Large intestine (tissue), 3 donors: ENCODE measurements at regions not wholly inside any gene's neighbourhood (a gene's known extent, or its start where the extent isn't known, plus 50 kb on each side); places are given as distances from the start of the nearest gene placed in this dataset.

Source experiments
- DNase-seq, 2 donors: peaks; one replicate each; pipeline versions ENCODE4 v3.0.0 to v3.0.0-alpha.2; 2013
- H3K27ac ChIP-seq: one replicate; pipeline ENCODE4 v1.5.1; 2013; ENCODE audit warnings: low read length
- H3K27me3 ChIP-seq: 2 replicates; pipeline ENCODE4 v1.6.1; 2013; ENCODE audit warnings: low read length; ENCODE audit not compliant: control insufficient read depth, insufficient read depth
- H3K36me3 ChIP-seq: 2 replicates; pipeline ENCODE4 v1.6.1; 2013; ENCODE audit warnings: low read length; ENCODE audit not compliant: control insufficient read depth, insufficient read depth
- H3K4me1 ChIP-seq: one replicate; pipeline ENCODE4 v1.6.1; 2013; ENCODE audit warnings: low read length; ENCODE audit not compliant: control insufficient read depth, insufficient read depth
- H3K4me3 ChIP-seq: one replicate; pipeline ENCODE4 v1.5.1; 2013; ENCODE audit warnings: low read length
- H3K9me3 ChIP-seq: one replicate; pipeline ENCODE4 v1.6.1; 2013; ENCODE audit warnings: mild to moderate bottlenecking, low read depth, low read length, moderate library complexity; ENCODE audit not compliant: control insufficient read depth
- WGBS: methylation state at CpG from one replicate; pipeline ENCODE4 v1.1.5; 2013; ENCODE audit warnings: low lambda C conversion rate; ENCODE audit not compliant: insufficient coverage; 5-methylcytosine and 5-hydroxymethylcytosine counted together

DNA sequence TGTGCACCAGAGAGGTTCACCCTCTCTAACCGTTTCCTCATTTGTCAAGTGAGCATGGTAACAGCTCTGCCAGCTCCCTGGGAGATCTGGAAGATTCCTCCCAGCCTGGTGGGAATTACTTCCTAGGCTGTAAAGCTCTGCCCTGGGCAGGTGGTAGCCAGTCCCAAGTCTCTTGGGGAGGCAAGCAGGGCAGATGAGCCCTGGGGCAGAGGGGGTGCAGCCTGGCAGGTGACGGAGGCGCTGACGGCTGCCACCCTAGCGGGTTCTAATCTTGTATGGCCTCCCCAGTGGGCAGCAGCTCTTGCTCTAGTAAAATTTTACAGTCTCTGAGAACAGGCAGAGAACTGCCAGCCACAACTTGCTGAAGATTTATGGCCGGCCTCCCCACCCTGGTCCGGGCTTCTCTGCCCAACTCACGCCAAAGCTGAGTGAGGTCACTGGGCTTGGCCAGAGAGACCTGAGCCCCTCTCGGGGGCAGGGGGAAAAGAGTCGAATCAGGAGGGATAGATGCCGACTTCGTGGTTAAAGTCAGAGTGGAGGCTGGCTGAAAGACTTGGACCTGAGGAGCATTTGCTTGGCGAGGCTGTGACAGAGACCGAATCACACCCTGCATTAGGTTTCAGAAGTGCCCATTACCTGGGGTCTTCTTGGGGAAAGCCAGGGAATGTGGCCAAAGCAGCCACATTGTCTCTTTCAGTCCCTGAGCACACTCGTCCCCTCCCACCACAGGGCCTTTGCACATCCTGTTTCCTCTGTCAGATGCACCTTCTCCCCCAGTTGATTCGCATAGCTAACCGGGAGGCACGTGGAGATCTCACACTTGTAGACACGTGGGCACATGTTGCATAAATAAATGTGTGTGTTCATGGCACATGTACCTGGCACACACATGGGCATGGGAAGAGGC, 188.2 kb downstream of the MN1 start:
- Histone ChIP-seq H3K27me3 (peaks cover 43% of the 10 kb centered on the region), H3K9me3 (peaks cover 6% of the 10 kb centered on the region), H3K4me1 (no peaks in the 10 kb centered on the region), H3K27ac (no peak overlapping the region), H3K4me3 (no peak overlapping the region), H3K36me3 (no peaks in the 10 kb centered on the region)
- DNase-seq: no peak
- no CpG with 5 or more reads among the region's 19 CpGs for WGBS

DNA sequence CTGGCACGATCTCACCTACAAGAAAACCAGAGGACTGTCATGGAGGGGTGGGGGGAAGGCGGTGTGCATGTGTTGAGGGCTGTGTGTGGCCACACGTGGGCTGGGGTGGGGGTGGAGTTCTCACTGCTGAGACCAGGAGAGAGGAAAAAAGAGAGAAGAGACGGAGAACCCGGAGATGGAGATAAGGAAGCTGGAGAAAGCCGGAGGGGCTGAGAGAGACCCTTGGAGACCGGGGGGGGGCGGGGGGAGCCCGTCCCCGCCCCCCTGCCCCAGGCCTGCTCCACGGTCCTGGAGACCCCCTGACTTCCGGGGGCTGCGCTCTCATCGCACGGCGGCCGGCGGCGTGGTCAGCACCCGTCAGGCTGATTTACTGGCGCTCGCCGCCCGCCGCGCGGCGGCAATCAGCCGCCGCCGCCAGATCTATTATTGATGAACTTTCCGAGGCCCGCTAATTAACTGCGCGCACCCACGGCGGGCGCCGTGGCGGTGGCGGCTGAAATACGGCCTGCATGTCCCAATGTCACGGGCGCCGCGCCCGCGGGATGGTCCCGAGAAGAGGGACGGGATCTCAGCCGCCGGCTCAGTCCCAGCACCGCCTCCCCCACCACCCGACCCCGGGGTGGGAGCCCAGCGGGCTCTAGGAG, 187.4 kb downstream of the MN1 start:
- Histone ChIP-seq H3K36me3 (no peaks in the 10 kb centered on the region), H3K27ac (no peak overlapping the region), H3K4me3 (peak overlapping the region; percentile 13), H3K27me3 (peaks cover 45% of the 10 kb centered on the region), H3K4me1 (no peaks in the 10 kb centered on the region), H3K9me3 (peaks cover 6% of the 10 kb centered on the region)
- WGBS: 0% methylated on average over 2 of the region's 56 CpGs
- peak in 1 of 2 donors; percentile 10 for DNase-seq

DNA sequence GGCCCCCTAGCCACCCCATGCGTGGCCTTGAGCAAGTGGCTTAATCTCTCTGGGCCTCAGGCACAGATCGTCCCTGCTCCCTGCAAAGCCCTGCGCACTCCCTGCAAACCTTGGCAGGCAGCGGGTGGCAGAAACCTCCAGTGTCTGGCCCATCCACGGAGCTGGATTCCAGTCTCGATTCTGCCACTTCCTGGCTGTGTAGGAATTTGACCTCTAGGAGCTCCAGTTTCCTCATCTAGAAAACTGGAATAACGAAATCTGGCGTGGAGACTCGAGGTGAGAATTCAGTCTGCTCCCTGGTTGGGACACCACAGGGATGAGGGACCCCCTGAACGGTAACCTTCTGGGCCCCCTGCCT, 186.9 kb downstream of the MN1 start:
- H3K4me3 ChIP-seq: no peak overlapping the region
- DNase-seq: no peak
- no peaks in the 10 kb centered on the region for H3K36me3 ChIP-seq
- peaks cover 6% of the 10 kb centered on the region for H3K9me3 ChIP-seq
- peaks cover 47% of the 10 kb centered on the region for H3K27me3 ChIP-seq
- WGBS: no CpG with 5 or more reads among the region's 10 CpGs
- H3K27ac ChIP-seq: no peak overlapping the region
- no peaks in the 10 kb centered on the region for H3K4me1 ChIP-seq

DNA sequence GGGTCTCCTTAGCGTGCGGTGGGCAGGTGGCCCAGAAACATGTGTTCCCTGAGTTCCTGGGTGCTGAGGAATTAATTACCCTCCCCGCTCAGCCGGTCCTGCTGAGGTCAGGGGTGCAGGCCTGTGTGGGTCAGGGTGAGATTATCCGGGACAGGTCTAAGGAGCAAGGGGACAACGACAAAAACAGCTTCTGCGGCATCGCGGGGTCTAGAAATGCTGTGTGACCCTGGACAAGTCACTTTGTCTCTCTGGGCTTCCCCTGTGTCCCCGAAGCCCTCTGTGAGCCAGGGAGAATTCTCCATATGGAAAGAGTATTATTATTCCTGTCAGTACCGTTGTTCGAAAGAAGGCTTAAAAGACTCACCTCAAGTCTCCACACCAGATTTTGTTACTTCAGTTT, 186.1 kb downstream of the MN1 start:
- peaks cover 47% of the 10 kb centered on the region for H3K27me3 ChIP-seq
- no peaks in the 10 kb centered on the region for H3K36me3 ChIP-seq
- no peaks in the 10 kb centered on the region for H3K4me1 ChIP-seq
- DNase-seq: no peak
- peaks cover 6% of the 10 kb centered on the region for H3K9me3 ChIP-seq
- no peak overlapping the region for H3K4me3 ChIP-seq
- no CpG with 5 or more reads among the region's 12 CpGs for WGBS
- H3K27ac ChIP-seq: no peak overlapping the region

DNA sequence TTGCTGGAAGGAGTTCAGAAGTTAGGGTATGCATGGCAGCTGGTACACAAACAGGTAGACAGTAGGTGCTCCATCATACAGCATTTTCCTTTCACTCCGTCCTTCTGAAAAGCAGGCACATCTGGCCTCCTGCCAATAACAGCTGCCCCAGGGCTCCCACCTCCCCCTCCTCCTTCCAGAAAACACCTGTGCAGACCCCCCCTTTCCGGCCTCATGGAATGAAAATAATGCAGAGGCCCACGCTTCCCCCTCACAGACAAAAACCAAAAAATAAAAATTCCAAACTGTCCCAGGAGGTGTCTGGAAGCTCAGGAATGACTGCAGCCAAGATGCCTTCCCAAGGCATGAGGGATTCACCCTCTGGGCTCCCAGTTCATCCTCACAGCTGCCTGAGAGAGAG, 185.5 kb downstream of the MN1 start:
- Histone ChIP-seq H3K4me3 (no peak overlapping the region), H3K4me1 (no peaks in the 10 kb centered on the region), H3K36me3 (no peaks in the 10 kb centered on the region), H3K9me3 (peaks cover 6% of the 10 kb centered on the region), H3K27me3 (peaks cover 47% of the 10 kb centered on the region), H3K27ac (no peak overlapping the region)
- no peak for DNase-seq
- no CpG with 5 or more reads among the region's 3 CpGs for WGBS

DNA sequence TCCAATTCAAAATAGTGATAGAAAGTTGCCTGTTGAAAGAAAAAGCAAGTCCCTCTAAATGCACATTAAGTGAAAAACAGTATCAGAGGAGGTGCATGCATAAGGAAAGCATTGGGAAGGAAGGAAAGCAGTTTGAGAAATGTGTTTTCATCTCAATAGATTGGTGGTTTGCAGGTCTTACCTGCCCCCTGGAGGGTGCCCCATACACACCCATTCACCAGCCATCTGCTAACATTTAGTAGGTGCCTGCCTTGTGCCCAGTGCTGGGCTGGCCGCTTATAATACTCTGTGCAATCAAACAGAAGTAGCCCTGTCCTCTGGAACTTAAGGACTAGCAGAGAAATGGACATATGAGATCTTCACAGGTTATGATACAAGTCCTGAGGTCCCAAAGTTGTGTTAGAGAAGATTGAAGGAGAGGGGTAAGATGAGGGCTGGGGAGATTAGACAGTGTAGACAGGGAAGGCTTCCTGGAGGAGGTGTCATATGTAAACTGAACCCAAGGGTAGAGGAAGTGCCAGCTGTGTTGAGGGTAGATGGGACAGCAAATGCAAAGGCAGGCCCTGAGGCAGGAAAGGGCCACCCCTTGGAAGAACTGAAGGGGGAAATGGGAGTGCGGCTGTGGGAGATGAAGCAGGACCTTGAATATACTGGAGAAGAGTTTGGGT, 184.2 kb downstream of the MN1 start:
- H3K9me3 ChIP-seq: peaks cover 6% of the 10 kb centered on the region
- no peaks in the 10 kb centered on the region for H3K36me3 ChIP-seq
- no CpG with 5 or more reads among the region's 2 CpGs for WGBS
- no peaks in the 10 kb centered on the region for H3K4me1 ChIP-seq
- no peak for DNase-seq
- peaks cover 42% of the 10 kb centered on the region for H3K27me3 ChIP-seq
- H3K4me3 ChIP-seq: no peak overlapping the region
- H3K27ac ChIP-seq: no peak overlapping the region

DNA sequence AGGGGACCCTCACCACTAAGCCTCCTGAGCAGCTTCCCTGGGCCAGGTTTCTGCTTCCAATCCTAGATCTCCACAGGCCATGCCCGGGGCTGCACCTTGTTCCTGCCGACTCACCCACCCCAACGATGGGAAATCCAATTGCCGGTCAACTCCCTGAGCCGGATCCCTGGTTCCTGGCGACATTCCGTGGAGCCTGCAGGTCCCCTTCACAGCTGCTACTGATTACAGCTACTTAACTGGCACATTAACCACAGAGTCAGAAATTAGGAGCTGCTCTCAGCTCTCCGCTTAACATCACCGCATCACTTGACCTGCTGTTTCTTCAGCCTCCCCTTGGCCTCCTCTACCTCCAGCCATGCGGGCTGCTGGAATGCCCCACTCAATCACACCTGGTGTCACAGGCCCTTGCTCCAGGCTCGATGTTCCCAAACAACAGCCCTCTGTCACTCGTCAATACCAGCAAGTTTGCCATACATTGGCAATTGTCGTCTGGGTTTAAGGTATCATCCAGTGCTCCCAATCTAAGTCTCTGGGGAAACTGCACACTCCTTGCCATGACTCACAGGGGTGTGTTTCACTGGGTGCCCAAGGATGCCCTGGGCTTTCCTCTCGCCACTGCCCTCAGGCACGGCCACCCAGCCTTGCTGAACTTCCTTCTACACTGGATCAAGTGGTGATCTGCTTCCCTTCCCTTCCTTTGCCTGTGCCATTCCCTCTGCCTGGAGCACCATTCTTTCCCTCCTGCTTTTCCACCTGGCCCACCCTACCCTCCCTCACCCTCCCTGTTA, 181.0 kb downstream of the MN1 start:
- Histone ChIP-seq H3K4me1 (no peaks in the 10 kb centered on the region), H3K9me3 (no peaks in the 10 kb centered on the region), H3K27me3 (peaks cover 11% of the 10 kb centered on the region), H3K36me3 (no peaks in the 10 kb centered on the region), H3K27ac (no peak overlapping the region), H3K4me3 (no peak overlapping the region)
- DNase-seq: no peak
- no CpG with 5 or more reads among the region's 15 CpGs for WGBS

DNA sequence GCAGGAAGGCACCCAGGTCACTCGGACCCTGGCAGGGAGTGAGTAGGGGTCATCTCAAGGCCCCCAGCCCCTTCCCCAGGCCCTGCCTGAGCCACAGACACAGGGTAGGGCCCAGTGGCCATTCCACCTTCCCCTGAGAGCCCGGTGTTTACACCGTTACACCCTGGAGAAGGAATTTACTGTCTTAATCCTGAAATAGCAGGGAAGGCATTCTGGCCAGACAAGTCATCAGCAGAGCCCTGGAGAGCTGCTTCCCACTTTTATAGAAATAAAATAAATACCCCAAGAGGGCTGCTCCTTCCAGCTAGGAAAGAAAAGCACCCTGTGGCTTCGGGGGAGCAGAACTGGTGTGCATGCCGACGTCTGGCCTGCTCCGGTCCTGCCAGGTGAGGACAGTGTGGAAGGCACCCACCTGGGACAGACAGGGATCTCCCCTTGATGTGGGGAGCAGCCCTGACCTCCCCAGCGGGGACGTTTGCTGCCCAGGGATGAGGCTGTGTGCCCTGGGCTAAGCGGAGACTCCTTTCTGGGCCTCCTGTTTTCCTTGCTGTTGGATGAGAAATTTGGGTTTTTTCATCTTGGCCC, 180.0 kb downstream of the MN1 start:
- no peak overlapping the region for H3K4me3 ChIP-seq
- no peak for DNase-seq
- H3K9me3 ChIP-seq: no peaks in the 10 kb centered on the region
- no peak overlapping the region for H3K27ac ChIP-seq
- H3K27me3 ChIP-seq: peaks cover 6% of the 10 kb centered on the region
- no peaks in the 10 kb centered on the region for H3K36me3 ChIP-seq
- no CpG with 5 or more reads among the region's 10 CpGs for WGBS
- no peaks in the 10 kb centered on the region for H3K4me1 ChIP-seq

DNA sequence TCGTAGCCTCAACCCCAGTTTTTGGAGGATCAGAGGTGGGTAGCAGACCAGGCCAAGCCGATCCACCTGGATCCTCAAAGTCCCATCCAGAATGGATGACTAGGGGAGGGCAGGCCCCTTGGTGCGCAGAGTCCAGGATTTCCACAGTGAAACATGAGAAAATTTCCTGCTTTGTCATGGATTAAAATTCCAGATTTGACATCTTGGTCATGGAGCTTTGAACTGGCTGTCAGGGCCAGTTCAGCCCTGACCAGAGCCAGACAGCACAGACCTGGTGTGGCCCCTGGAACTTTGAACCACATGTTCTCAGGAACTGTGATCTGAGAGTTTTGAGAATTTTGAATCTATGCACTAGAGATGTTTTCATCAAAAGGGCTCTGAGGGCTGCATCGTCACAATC, 177.5 kb downstream of the MN1 start:
- no CpG with 5 or more reads among the region's 4 CpGs for WGBS
- Histone ChIP-seq H3K4me1 (no peaks in the 10 kb centered on the region), H3K27me3 (peaks cover 2% of the 10 kb centered on the region), H3K36me3 (no peaks in the 10 kb centered on the region), H3K4me3 (no peak overlapping the region), H3K9me3 (no peaks in the 10 kb centered on the region), H3K27ac (no peak overlapping the region)
- no peak for DNase-seq

DNA sequence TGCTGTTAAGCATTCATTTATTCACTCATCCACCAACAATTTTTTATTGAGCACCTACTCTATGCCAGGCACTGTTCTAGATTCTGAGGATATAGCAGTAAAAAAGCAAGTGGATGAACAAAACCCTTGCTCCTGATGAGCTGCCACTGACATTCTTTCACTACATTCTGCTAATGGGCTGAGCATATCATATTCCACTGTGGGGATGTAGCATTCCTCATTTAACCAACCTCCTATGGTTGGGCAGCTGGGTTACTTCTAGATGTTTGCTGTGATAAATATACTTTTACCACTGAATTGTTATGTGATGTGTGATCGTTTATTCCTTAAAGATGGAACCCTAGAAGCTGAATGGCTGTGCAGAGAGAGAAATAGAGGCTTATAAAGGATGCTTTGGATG, 176.9 kb downstream of the MN1 start:
- no peak for DNase-seq
- no peaks in the 10 kb centered on the region for H3K27me3 ChIP-seq
- WGBS: 80% methylated on average over 1 of the region's 1 CpG
- H3K36me3 ChIP-seq: no peaks in the 10 kb centered on the region
- no peaks in the 10 kb centered on the region for H3K9me3 ChIP-seq
- no peak overlapping the region for H3K4me3 ChIP-seq
- H3K4me1 ChIP-seq: no peaks in the 10 kb centered on the region
- no peak overlapping the region for H3K27ac ChIP-seq
